IMR-90 (cell line): ENCODE measurements at regions not wholly inside any gene's neighbourhood (a gene's known extent, or its start where the extent isn't known, plus 50 kb on each side); places are given as distances from the start of the nearest gene placed in this dataset.

Experiments
- ATAC-seq: fragments of 200-7000 bp; cut with Tn5 transposase; 2 replicates; pipeline ENCODE4 v1.9.1; 2020; ENCODE audit warnings: low read depth, mild to moderate bottlenecking, moderate library complexity
- BruUV-seq: library from RNA; stranded (reverse); fragments of 400-500 nt; replicated peaks from 2 replicates; lab custom pipeline; 2021; lab: Mats Ljungman, UMichigan
- CTCF ChIA-PET: fragments of 300-600 bp; formaldehyde crosslinking; extraction: SDS; loops from one replicate; lab custom pipeline; 2021; ENCODE audit warnings: antibody characterized with exemption; lab: Yijun Ruan, JAX
- POLR2A ChIA-PET: fragments of 300-600 bp; sonication (Branson Sonifier 250); formaldehyde crosslinking; loops from one replicate; lab custom pipeline; 2022; ENCODE audit warnings: antibody characterized with exemption; ENCODE audit not compliant: unreplicated experiment; lab: Charles Lee
- DNase-seq: peaks from one replicate; pipeline ENCODE4 v3.0.0; 2013
- H2AFZ ChIP-seq: replicated peaks from 2 replicates; pipeline ENCODE3; 2013; ENCODE audit warnings: low read length, mild to moderate bottlenecking; ENCODE audit not compliant: poor library complexity
- H2AK5ac ChIP-seq: 2 replicates; pipeline ENCODE4 v1.6.1; 2013; ENCODE audit warnings: low read depth, low read length, inconsistent platforms
- H2AK9ac ChIP-seq: replicated peaks from 2 replicates; pipeline ENCODE3; 2013; ENCODE audit warnings: mild to moderate bottlenecking, low read depth, low read length, moderate library complexity; ENCODE audit not compliant: poor library complexity
- H2BK120ac ChIP-seq: 2 replicates; pipeline ENCODE4 v1.6.1; 2013; ENCODE audit warnings: low read depth, low read length, inconsistent platforms
- H2BK15ac ChIP-seq: 3 replicates; pipeline ENCODE4 v1.6.1; 2013; ENCODE audit warnings: low read depth, low read length, inconsistent platforms
- H2BK20ac ChIP-seq: 2 replicates; pipeline ENCODE4 v1.6.1; 2013; ENCODE audit warnings: low read depth, mild to moderate bottlenecking, inconsistent platforms, low read length, moderate library complexity
- H2BK5ac ChIP-seq: 2 replicates; pipeline ENCODE4 v1.6.1; 2013; ENCODE audit warnings: mild to moderate bottlenecking, low read depth, low read length, inconsistent platforms; ENCODE audit not compliant: poor library complexity, severe bottlenecking
- H3K14ac ChIP-seq: replicated peaks from 2 replicates; pipeline ENCODE4 v1.6.1; 2013; ENCODE audit warnings: low read depth, low read length, inconsistent platforms
- H3K18ac ChIP-seq: 2 replicates; pipeline ENCODE4 v1.6.1; 2013; ENCODE audit warnings: low read depth, low read length, control low read depth
- H3K23ac ChIP-seq: 2 replicates; pipeline ENCODE4 v1.6.1; 2013; ENCODE audit warnings: low read depth, low read length, inconsistent platforms
- H3K27ac ChIP-seq: 2 replicates; pipeline ENCODE4 v1.5.1; 2013; ENCODE audit warnings: mild to moderate bottlenecking, control low read depth, low read length; ENCODE audit not compliant: insufficient read depth
- H3K27me3 ChIP-seq: 2 replicates; pipeline ENCODE4 v1.6.1; 2013; ENCODE audit warnings: low read length; ENCODE audit not compliant: control insufficient read depth, insufficient read depth
- H3K36me3 ChIP-seq: 2 replicates; pipeline ENCODE4 v1.6.1; 2013; ENCODE audit warnings: low read length, mixed read lengths; ENCODE audit not compliant: control insufficient read depth, insufficient read depth
- H3K4ac ChIP-seq: 2 replicates; pipeline ENCODE4 v1.6.1; 2013; ENCODE audit warnings: low read depth, low read length, inconsistent platforms
- H3K4me1 ChIP-seq: 2 replicates; pipeline ENCODE4 v1.6.1; 2013; ENCODE audit warnings: low read length, mixed read lengths; ENCODE audit not compliant: control insufficient read depth, insufficient read depth
- H3K4me2 ChIP-seq: 2 replicates; pipeline ENCODE4 v1.6.1; 2013; ENCODE audit warnings: low read depth, mild to moderate bottlenecking, control low read depth, low read length, moderate library complexity
- H3K4me3 ChIP-seq: 2 replicates; pipeline ENCODE4 v1.5.1; 2013; ENCODE audit warnings: low read depth, mild to moderate bottlenecking, control low read depth, low read length, moderate library complexity; ENCODE audit not compliant: insufficient read depth
- H3K56ac ChIP-seq: 2 replicates; pipeline ENCODE4 v1.6.1; 2013; ENCODE audit warnings: low read length, inconsistent platforms; ENCODE audit not compliant: insufficient read depth; ENCODE audit errors: extremely low read depth
- H3K79me1 ChIP-seq, 2 experiments: 2 replicates each; pipeline ENCODE4 v1.6.1; 2013; ENCODE audit warnings: low read length in 2 of 2, inconsistent platforms in 1 of 2, low read depth in 1 of 2
- H3K9ac ChIP-seq: 2 replicates; pipeline ENCODE4 v1.6.1; 2013; ENCODE audit warnings: low read depth, low read length, control low read depth
- H3K9me1 ChIP-seq: 2 replicates; pipeline ENCODE4 v1.6.1; 2013; ENCODE audit warnings: low read length, inconsistent platforms; ENCODE audit not compliant: insufficient read depth
- H3K9me3 ChIP-seq: 2 replicates; pipeline ENCODE4 v1.6.1; 2013; ENCODE audit warnings: low read length; ENCODE audit not compliant: control insufficient read depth, insufficient read depth
- H4K20me1 ChIP-seq: 2 replicates; pipeline ENCODE4 v1.6.1; 2013; ENCODE audit warnings: low read length, inconsistent platforms; ENCODE audit not compliant: insufficient read depth
- H4K5ac ChIP-seq: 2 replicates; pipeline ENCODE4 v1.6.1; 2013; ENCODE audit warnings: mild to moderate bottlenecking, low read depth, low read length, control low read depth
- H4K8ac ChIP-seq, 2 experiments: 2 replicates each; pipeline ENCODE4 v1.6.1; 2013; ENCODE audit warnings: low read depth in 2 of 2, low read length in 2 of 2, control low read depth in 1 of 2, inconsistent platforms in 1 of 2
- H4K91ac ChIP-seq: 2 replicates; pipeline ENCODE4 v1.6.1; 2013; ENCODE audit warnings: low read depth, low read length, inconsistent platforms; ENCODE audit not compliant: insufficient read depth
- BHLHE40 ChIP-seq: fragments of 150-350 bp; IDR thresholded peaks from 2 replicates; pipeline ENCODE4 v1.6.1; 2016; ENCODE audit warnings: mild to moderate bottlenecking, low read depth, low read length
- CTCF ChIP-seq: conservative IDR thresholded peaks from 2 replicates; pipeline ENCODE4 v1.5.1; 2012; ENCODE audit warnings: mild to moderate bottlenecking, low read depth, low read length, improper control_type of control experiment
- FOS ChIP-seq: fragments of 150-350 bp; IDR thresholded peaks from 2 replicates; pipeline ENCODE4 v1.6.1; 2016; ENCODE audit warnings: low read depth, low read length
- MAFK ChIP-seq: IDR thresholded peaks from 2 replicates; pipeline ENCODE4 v1.6.1; 2012; ENCODE audit warnings: low read depth, low read length, improper control_type of control experiment
- MXI1 ChIP-seq: IDR thresholded peaks from 2 replicates; pipeline ENCODE4 v1.6.1; 2012; ENCODE audit warnings: low read depth, mild to moderate bottlenecking, low read length, moderate library complexity, borderline replicate concordance
- RAD21 ChIP-seq: IDR thresholded peaks from 2 replicates; pipeline ENCODE4 v1.6.1; 2012; ENCODE audit warnings: low read length, improper control_type of control experiment
- RFX5 ChIP-seq: IDR thresholded peaks from 2 replicates; pipeline ENCODE4 v1.8.0; 2012; ENCODE audit warnings: low read depth, mild to moderate bottlenecking, low read length, moderate library complexity
- SMC3 ChIP-seq: fragments of 150-350 bp; IDR thresholded peaks from 2 replicates; pipeline ENCODE4 v1.6.1; 2016; ENCODE audit warnings: low read depth, mild to moderate bottlenecking, antibody characterized with exemption, low read length, moderate library complexity
- WGBS, 2 experiments: methylation state at CpG; one replicate each; pipeline versions ENCODE4 v1.1.5 to v1.1.7; 2013; ENCODE audit warnings: missing lambda C conversion rate in 2 of 2; ENCODE audit not compliant: insufficient read length in 1 of 2; ENCODE audit errors: extremely low coverage in 2 of 2; 5-methylcytosine and 5-hydroxymethylcytosine counted together
- dilution Hi-C: fragments of 300-500 bp; cut with HindIII; formaldehyde crosslinking; loops from one replicate; pipeline ENCODE4 v1.14.3; 2018; ENCODE audit warnings: low sequenced_read_pairs; ENCODE audit not compliant: unreplicated experiment
- in situ Hi-C: fragments of 300-500 bp; cut with MboI; formaldehyde crosslinking; loops from 3 replicates; pipeline ENCODE4 v1.14.3; 2019; ENCODE audit warnings: low sequenced_read_pairs, inconsistent platforms, mixed read lengths
- intact Hi-C: fragments of 100-400 bp; cut with micrococcal nuclease; formaldehyde crosslinking; loops from 2 replicates; pipeline ENCODE4 v1.10.0; 2022
- TF ChIP-seq, protein P1 (sequence below): fragments of 150-350 bp; IDR thresholded peaks from 2 replicates; pipeline ENCODE4 v1.6.1; 2016; ENCODE audit warnings: low read depth, mild to moderate bottlenecking, low read length, moderate library complexity, borderline replicate concordance
- TF ChIP-seq, protein P2 (sequence below): fragments of 150-350 bp; IDR thresholded peaks from 2 replicates; pipeline ENCODE4 v1.6.1; 2017; ENCODE audit warnings: mild to moderate bottlenecking, antibody characterized with exemption, low read length, low read depth

GRCh38 chr4:100056701-100057100 lies 106.6 kb upstream of the H2AZ1 start:
- no peak overlapping the region for H2AK9ac ChIP-seq
- H3K56ac ChIP-seq = no peak overlapping the region
- DNase-seq = no peak
- H4K91ac ChIP-seq = no peak overlapping the region
- H3K4me1 ChIP-seq = no peaks in the 10 kb centered on the region
- H3K9me3 ChIP-seq = no peaks in the 10 kb centered on the region
- H3K27me3 ChIP-seq = peaks cover 2% of the 10 kb centered on the region; the same call in 1 of the 2 replicates
- H2BK5ac ChIP-seq = no peak overlapping the region
- in situ Hi-C loops (loop anchor here (25.0 kb wide), 1 partner anchor 494 kb away; the partner anchor contains the start of genes MTTP and TRMT10A), intact Hi-C loops (no loop called here), dilution Hi-C loops (no loop called here)
- no peak overlapping the region for H2BK15ac ChIP-seq
- ChIA-PET POLR2A (no interaction called here), CTCF (interaction anchor here (1.5 kb wide), 1 partner anchor 36 kb away, joined by 5 read pairs; no protein-coding TSS in a partner anchor)
- H2BK120ac ChIP-seq = no peak overlapping the region
- H3K9ac ChIP-seq = no peak overlapping the region
- H4K5ac ChIP-seq = no peak overlapping the region
- H3K27ac ChIP-seq = no peak overlapping the region
- BruUV-seq = no TSS peak
- TF ChIP-seq, protein P1, sequence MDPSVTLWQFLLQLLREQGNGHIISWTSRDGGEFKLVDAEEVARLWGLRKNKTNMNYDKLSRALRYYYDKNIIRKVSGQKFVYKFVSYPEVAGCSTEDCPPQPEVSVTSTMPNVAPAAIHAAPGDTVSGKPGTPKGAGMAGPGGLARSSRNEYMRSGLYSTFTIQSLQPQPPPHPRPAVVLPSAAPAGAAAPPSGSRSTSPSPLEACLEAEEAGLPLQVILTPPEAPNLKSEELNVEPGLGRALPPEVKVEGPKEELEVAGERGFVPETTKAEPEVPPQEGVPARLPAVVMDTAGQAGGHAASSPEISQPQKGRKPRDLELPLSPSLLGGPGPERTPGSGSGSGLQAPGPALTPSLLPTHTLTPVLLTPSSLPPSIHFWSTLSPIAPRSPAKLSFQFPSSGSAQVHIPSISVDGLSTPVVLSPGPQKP = no peak
- no peak for TF ChIP-seq RFX5
- TF ChIP-seq RAD21 = no peak
- TF ChIP-seq FOS = no peak
- TF ChIP-seq SMC3 = no peak
- TF ChIP-seq MXI1 = no peak
- no peak for TF ChIP-seq CTCF
- TF ChIP-seq BHLHE40 = no peak
- TF ChIP-seq, protein P2, sequence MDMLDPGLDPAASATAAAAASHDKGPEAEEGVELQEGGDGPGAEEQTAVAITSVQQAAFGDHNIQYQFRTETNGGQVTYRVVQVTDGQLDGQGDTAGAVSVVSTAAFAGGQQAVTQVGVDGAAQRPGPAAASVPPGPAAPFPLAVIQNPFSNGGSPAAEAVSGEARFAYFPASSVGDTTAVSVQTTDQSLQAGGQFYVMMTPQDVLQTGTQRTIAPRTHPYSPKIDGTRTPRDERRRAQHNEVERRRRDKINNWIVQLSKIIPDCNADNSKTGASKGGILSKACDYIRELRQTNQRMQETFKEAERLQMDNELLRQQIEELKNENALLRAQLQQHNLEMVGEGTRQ = no peak
- no peak for TF ChIP-seq MAFK
- no peaks in the 10 kb centered on the region for H3K36me3 ChIP-seq
- H3K23ac ChIP-seq = no peak overlapping the region
- H2BK20ac ChIP-seq = no peak overlapping the region
- H3K79me1 ChIP-seq = no peaks in the 10 kb centered on the region
- no peak overlapping the region for H3K4ac ChIP-seq
- no peak overlapping the region for H3K14ac ChIP-seq
- no CpG with 5 or more reads among the region's 3 CpGs for WGBS, 2 experiments
- ATAC-seq = no peak
- no peak overlapping the region for H2AFZ ChIP-seq
- H3K18ac ChIP-seq = no peak overlapping the region
- no peak overlapping the region for H3K4me2 ChIP-seq
- no peak overlapping the region for H2AK5ac ChIP-seq
- H4K8ac ChIP-seq = no peak overlapping the region
- H3K4me3 ChIP-seq = no peak overlapping the region
- H4K20me1 ChIP-seq = no peaks in the 10 kb centered on the region
- no peaks in the 10 kb centered on the region for H3K9me1 ChIP-seq
